ENCODE measurements at regions not wholly inside any gene's neighbourhood (a gene's known extent, or its start where the extent isn't known, plus 50 kb on each side); places are given as distances from the start of the nearest gene placed in this dataset.

DNA sequence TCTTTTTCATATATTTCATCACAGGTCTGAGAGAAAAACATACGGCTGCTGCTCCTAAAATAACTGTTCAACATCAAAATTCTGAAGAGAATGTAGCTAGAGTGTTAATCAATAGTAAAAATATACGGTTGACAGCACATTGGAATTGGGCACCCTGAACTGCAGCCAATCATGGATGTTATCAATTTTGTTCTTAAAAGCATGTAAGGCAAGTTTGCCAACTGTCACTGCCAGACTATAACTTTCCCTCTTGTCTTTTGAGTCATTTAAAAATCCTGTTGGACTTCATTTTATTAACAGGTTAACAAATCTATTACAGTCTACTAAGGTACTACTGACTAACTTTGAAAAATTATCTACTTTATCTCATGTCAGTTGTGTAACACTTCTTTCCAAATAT, 592.8 kb downstream of the HACE1 start:
- Histone ChIP-seq H3K9ac (ENCODE audit: low read length in 3 of 3) (no peak overlapping the region), H3K27me3 (ENCODE audit: control insufficient read depth, insufficient read depth, low read length) (no peaks in the 10 kb centered on the region), H3K4me3 (ENCODE audit: low read length in 3 of 3) (no peak overlapping the region), H3K27ac (ENCODE audit: low read depth in 2 of 2, low read length in 2 of 2) (no peak overlapping the region), H3K9me3 (ENCODE audit: control insufficient read depth in 2 of 3, insufficient read depth in 1 of 3, low read length in 3 of 3) (no peaks in the 10 kb centered on the region), H3K36me3 (ENCODE audit: control insufficient read depth in 2 of 3, insufficient read depth in 3 of 3, low read length in 3 of 3) (no peaks in the 10 kb centered on the region), H3K4me1 (ENCODE audit: control insufficient read depth in 2 of 3, insufficient read depth in 2 of 3, low read depth in 1 of 3, low read length in 3 of 3) (no peaks in the 10 kb centered on the region)
- no peak for DNase-seq
- FAIRE-seq, result no peak
- intact Hi-C loops (cut with DNase I), result no loop called here
- TF ChIP-seq, protein P1, sequence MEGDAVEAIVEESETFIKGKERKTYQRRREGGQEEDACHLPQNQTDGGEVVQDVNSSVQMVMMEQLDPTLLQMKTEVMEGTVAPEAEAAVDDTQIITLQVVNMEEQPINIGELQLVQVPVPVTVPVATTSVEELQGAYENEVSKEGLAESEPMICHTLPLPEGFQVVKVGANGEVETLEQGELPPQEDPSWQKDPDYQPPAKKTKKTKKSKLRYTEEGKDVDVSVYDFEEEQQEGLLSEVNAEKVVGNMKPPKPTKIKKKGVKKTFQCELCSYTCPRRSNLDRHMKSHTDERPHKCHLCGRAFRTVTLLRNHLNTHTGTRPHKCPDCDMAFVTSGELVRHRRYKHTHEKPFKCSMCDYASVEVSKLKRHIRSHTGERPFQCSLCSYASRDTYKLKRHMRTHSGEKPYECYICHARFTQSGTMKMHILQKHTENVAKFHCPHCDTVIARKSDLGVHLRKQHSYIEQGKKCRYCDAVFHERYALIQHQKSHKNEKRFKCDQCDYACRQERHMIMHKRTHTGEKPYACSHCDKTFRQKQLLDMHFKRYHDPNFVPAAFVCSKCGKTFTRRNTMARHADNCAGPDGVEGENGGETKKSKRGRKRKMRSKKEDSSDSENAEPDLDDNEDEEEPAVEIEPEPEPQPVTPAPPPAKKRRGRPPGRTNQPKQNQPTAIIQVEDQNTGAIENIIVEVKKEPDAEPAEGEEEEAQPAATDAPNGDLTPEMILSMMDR (IDR thresholded peaks at IDR 0.05; ENCODE audit: borderline replicate concordance, extremely low read depth, insufficient read depth), result no peak

DNA sequence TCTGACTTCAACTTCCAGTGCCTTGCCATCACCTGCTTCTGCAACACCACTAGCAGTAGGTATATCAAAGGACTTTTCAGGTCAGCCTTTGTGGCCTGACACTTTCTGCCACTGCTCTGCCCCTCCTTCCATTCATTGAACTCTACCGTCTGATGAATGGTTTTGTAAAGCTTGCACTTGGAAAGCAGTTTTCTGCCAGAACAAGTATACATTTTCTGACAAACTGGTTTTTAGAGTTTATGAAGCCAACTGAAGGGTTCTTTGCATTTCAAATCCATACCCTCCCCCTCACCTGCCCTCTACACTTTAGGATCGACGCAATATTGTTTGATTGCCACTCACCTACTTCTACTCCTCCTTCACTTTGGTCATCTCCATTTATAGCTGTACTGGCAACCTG, 603.1 kb downstream of the HACE1 start:
- no peak for DNase-seq
- H3K36me3 ChIP-seq (ENCODE audit: control insufficient read depth in 2 of 3, insufficient read depth in 3 of 3, low read length in 3 of 3), result no peaks in the 10 kb centered on the region
- FAIRE-seq, result no peak
- no peaks in the 10 kb centered on the region for H3K4me1 ChIP-seq (ENCODE audit: control insufficient read depth in 2 of 3, insufficient read depth in 2 of 3, low read depth in 1 of 3, low read length in 3 of 3)
- no peaks in the 10 kb centered on the region for H3K27me3 ChIP-seq (ENCODE audit: control insufficient read depth, insufficient read depth, low read length)
- no peak overlapping the region for H3K27ac ChIP-seq (ENCODE audit: low read depth in 2 of 2, low read length in 2 of 2)
- TF ChIP-seq, protein P1 (IDR thresholded peaks at IDR 0.05; ENCODE audit: borderline replicate concordance, extremely low read depth, insufficient read depth), result no peak
- no peak overlapping the region for H3K9ac ChIP-seq (ENCODE audit: low read length in 3 of 3)
- no peaks in the 10 kb centered on the region for H3K9me3 ChIP-seq (ENCODE audit: control insufficient read depth in 2 of 3, insufficient read depth in 1 of 3, low read length in 3 of 3)
- H3K4me3 ChIP-seq (ENCODE audit: low read length in 3 of 3), result no peak overlapping the region
- intact Hi-C loops (cut with DNase I), result no loop called here

DNA sequence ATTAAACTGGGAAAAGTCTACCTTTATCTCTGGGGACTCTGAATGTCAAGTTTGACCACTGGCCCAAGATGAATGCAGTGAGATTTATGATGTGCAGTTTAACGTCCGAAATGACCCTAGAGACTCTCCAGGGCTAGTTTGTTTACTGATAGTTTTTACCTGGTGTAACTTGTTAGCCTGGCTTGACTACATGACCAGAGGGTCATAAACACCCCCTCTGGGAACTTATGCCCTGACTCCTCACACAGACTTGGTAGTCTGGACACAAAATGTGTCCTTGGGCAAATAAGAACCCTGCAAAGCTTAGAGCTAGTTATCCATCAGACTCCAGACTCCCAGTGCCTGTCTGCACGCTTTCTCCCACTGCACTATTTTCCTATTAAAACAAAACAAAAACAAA, 606.5 kb downstream of the HACE1 start:
- no peaks in the 10 kb centered on the region for H3K9me3 ChIP-seq (ENCODE audit: control insufficient read depth in 2 of 3, insufficient read depth in 1 of 3, low read length in 3 of 3)
- no peak overlapping the region for H3K27ac ChIP-seq (ENCODE audit: low read depth in 2 of 2, low read length in 2 of 2)
- H3K4me3 ChIP-seq (ENCODE audit: low read length in 3 of 3), result no peak overlapping the region
- no peaks in the 10 kb centered on the region for H3K27me3 ChIP-seq (ENCODE audit: control insufficient read depth, insufficient read depth, low read length)
- no peak for FAIRE-seq
- no peaks in the 10 kb centered on the region for H3K4me1 ChIP-seq (ENCODE audit: control insufficient read depth in 2 of 3, insufficient read depth in 2 of 3, low read depth in 1 of 3, low read length in 3 of 3)
- H3K36me3 ChIP-seq (ENCODE audit: control insufficient read depth in 2 of 3, insufficient read depth in 3 of 3, low read length in 3 of 3), result no peaks in the 10 kb centered on the region
- intact Hi-C loops (cut with DNase I), result no loop called here
- TF ChIP-seq, protein P1 (IDR thresholded peaks at IDR 0.05; ENCODE audit: borderline replicate concordance, extremely low read depth, insufficient read depth), result no peak
- DNase-seq, result peak in 2 of 5 donors; percentile 17 to 19
- H3K9ac ChIP-seq (ENCODE audit: low read length in 3 of 3), result no peak overlapping the region

DNA sequence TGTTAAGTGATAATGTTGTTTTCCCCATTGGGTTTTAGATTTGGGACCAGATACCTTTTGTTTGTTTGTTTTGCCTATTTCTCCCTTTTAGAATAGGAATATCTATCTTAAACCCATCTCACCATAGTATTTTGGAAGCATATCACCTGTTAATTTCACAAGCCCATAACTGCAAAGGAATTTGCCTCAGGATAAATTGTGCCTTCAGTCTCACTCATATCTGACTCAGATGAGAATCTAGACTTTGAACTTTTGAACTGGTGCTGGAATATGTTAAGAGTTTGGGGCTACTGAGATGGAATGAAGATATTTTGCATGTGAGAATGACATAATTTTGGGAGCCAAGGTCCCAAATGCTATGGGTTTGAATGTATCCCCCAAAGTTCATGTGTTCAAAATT, 607.4 kb downstream of the HACE1 start:
- TF ChIP-seq, protein P1 (IDR thresholded peaks at IDR 0.05; ENCODE audit: borderline replicate concordance, extremely low read depth, insufficient read depth), result no peak
- DNase-seq (no peak), FAIRE-seq (no peak)
- intact Hi-C loops (cut with DNase I), result no loop called here
- Histone ChIP-seq H3K36me3 (ENCODE audit: control insufficient read depth in 2 of 3, insufficient read depth in 3 of 3, low read length in 3 of 3) (no peaks in the 10 kb centered on the region), H3K9ac (ENCODE audit: low read length in 3 of 3) (no peak overlapping the region), H3K4me3 (ENCODE audit: low read length in 3 of 3) (no peak overlapping the region), H3K27me3 (ENCODE audit: control insufficient read depth, insufficient read depth, low read length) (no peaks in the 10 kb centered on the region), H3K27ac (ENCODE audit: low read depth in 2 of 2, low read length in 2 of 2) (no peak overlapping the region), H3K9me3 (ENCODE audit: control insufficient read depth in 2 of 3, insufficient read depth in 1 of 3, low read length in 3 of 3) (no peaks in the 10 kb centered on the region), H3K4me1 (ENCODE audit: control insufficient read depth in 2 of 3, insufficient read depth in 2 of 3, low read depth in 1 of 3, low read length in 3 of 3) (no peaks in the 10 kb centered on the region)
